ENCODE measurements at regions not wholly inside any gene's neighbourhood (a gene's known extent, or its start where the extent isn't known, plus 50 kb on each side); places are given as distances from the start of the nearest gene placed in this dataset.
A peak's percentile ranks its signal among the peaks of the same experiment; 100 is the strongest.
"Not testable (repeated sequence)": the region's sequence is repeated elsewhere in the genome, so short reads cannot be mapped to it uniquely, and the experiment has no call there.

DNA sequence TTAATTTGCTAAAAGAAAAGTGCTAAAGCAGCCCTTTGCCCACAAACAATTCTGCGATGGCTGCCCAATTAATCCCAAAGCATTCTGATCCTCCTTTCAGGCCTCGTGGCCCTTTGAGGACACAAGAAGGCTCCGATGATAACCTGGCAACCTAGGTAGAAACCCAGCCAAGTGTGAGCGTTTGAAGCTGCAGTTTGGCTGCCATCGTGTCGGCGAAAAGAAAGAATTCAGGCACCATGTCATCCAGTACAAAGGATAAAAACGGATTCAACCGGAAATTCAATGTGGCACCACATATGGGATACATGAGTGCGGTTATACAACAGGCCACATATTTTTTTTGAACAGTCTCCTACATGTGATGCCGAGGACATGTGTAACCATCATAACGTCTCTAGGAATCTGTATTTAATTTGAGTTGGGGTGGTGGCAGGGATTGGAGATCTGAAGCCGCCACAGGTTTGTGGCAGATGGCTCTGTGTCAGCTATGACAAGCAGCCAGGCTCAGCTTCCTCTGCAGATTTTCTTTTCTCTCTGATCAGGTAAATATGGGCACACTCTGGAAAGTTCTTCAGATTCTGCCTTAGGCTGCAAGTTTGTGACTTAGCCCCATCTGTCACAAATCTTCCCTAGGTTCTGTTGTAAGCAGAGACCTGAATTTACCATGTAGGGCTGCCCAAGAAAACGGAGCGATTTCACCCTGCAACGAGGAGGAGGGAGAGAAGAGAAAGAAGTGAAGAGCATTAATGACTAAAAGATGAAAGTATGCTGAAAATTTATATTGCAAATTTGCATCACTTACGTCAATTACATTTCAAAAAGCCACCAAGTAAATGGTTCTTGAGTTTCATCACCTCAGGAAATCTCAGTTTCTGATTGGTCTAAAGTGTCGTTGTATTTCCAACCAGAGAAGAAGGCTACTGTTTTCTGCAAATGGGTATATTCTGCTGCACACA is 573.2 kb downstream of the ZEB2 start:
- DNase-seq, result no peak

DNA sequence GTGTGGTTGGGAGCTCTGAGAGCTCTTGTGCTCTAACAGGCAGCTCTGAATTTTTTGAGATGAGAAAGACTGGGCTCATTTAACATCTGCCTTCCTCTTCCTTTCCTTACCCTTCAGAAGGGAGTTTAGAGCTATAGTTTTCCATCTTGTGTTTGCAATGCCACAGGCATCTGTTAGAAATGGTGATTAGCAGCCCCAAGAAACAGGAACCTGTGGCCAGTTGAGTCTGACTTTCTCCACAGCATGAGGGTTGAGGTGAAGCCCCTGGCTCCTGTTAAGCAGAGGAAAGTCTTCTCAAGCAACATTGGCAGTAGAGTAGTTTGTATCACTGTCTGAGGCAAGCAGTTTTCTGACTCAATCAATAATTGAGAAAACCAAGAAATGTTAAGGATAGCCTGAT is 577.4 kb downstream of the ZEB2 start:
- no peak for DNase-seq

DNA sequence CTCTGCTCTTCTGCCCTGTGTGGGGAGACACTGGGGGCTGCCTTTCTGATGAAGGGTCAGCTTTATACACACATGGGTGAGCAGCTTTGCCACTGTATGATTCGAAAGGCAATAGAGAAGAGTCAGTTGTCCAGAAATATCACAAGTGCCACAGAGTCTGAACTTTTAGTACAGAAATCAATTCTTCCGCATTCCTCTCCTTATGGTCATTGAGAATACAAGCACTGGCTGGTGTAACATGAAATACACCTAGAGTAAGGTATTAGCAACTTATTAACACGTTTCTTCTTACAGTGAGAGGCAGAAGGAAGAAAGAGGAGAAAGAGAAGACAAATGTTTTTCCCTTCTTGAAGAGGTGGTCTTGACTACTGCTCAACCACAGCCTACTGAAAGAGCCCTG is 579.2 kb downstream of the ZEB2 start:
- no peak for DNase-seq

DNA sequence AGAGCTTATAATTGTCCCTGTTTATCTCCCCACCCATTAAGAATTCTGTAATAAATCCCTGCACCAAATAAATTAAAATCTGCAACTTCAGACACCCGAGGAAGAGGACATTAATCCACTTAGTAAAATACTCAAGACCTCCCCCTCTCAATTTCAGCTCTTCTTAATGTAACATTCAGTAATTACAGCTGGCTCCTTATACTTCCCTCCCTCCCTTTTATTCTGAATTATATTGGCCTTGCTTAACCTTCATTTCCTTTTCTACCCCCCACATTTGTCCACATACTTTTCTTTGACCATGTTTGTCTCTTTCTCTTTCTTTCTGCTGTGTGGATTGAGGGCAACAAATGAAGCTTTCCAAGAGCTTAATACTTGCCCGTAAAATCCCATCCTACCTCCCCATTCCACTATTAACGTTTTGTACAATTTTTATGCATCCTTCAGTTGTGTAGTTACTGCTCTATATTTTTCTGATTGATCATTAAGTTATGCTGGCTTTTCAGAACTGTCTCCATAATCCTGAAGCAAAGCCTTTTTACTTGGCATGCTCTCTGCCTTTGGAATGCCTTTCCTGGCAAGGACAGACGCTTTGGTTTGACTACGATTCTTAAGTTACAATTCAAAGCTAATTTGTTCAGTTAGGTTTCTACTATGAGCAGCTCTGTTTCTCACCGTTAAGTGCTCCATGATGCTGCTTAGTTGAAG is 580.1 kb downstream of the ZEB2 start:
- DNase-seq, result no peak

DNA sequence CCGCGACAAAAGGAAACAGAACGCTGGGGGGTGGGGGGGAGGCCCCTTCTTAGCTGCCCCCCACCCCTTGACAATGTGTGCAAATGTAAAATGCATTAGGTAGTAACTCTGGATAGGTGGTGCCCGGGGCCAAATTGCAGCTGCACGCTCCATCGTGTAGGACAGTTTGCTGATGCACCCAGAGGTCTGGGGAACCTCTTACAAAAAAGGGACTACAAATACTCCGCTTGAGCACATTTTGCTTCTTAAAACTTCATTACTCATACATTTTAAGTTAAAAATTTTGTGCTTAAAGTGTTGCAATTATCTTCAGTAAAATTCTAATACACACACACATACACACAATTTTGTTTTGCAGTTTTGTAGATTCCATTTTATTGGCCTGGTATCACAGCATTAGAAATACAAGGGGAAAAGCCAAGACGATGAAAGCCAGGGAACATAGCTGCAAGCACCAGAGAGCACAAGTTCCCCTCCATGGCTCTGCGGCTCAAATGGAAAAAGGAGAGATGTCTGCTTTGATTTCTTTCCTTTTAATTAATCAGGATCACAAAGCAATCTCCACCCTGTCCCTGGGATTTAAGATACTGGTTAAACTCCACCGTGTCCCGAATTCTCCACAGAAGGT is 582.1 kb downstream of the ZEB2 start:
- no peak for DNase-seq

DNA sequence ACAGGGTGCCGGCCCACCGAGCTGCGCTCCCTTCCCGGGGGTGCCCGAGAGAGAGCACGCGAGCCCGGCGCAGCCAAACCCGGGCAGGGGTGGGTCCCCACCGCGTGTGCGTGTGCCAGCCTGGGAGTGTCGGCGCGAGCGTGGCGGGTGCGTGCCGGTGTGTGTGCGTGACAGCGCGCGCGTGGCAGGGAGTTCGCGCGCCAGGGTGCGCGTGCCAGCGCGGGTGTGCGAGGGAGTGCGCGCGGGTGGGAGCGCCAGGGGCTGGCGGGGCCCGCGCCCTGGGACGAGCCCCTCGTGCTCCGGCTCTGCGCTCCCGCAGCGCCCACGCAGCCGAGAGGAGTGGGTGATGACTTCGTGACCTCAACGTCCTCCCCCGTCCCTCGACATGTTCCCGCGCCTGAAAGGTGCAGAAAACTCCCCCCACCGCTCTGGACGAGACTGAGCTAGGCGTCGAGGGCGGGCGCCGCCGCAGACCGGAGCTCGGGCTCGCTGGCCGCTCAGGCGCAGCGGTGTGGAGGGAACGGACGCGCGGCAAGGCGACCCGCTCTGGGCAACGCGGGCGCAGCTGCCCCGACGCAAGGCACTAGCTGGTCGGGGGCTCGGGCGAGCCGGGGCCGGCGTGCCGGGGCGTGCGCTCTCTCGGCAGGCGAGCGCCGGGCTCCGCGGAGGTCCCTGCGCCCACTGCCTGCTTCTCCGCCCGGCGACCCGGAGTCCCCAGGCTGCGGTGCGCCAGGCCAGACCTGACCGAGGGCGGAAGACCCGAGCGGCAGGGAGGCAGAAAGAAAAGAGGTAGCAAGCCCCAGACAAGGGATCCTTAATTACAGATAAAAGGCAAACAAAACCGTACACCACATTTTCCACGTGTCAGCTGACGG is 582.8 kb downstream of the ZEB2 start:
- peak; percentile 32 to 42 for DNase-seq

DNA sequence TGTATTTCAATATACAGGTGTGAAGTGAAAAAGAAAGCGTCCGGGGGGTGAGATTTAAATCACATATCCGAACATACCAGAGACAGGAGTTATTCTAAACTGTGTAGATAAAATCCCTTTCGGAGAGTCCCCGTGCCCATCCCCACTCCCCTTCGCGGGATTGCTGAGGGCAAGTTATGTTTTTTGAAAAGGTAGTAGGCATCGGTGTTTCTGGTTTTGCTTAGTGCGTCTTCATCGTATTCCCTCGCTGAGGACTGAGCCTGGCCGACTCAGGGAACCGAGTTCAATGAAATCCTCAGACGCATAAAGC is 583.4 kb downstream of the ZEB2 start:
- peak in 1 of 2 experiments; percentile 29 for DNase-seq

DNA sequence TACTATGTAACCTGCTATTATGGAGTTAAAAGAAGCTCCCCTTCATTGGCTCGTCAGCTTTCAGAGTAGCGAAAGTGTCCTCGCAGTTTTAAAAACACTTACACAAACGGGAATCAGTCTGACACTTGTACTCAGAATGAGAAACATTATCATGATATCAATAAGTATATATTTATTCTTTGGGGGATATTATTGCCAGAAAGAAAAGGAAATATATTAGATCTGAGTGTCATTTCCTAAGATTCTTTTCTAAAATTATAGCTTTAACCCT is 584.5 kb downstream of the ZEB2 start:
- no peak for DNase-seq

DNA sequence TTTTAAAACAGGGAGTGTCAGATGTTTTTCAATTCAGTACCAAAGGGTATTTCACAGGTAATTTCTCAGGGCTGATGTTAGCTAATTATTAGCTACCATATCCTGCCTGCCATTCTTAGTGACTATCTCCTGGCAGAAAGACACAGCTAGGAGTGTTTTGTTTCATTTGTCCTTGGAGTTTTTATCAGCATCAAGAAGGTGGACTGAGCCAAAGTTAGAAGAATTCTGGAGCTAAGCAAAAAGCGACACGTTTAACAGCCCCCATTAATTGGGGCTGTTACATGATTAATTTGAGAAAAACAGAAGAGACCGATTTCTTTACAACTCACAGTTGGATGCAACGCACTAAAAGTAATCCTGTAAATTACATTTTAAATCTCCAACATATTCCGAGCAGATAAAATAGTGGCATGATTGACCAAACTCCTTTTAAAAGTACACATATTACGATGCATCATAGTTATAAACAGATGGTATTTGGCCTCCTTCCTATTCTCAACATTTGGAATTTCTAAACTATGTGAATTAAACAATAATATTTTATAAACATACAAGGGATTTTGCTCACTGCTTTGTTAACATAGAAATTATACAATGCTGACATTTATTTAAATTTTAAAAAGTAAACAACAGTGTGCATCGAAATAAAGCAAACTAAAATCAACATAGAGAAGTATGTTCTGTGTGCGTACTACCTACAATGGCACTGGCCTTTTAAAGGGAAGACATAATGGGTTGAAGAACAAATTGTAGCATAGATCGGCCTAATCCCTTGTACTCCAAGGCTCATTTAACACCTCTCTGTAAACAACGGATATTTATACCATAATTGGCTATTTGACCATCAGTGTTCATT is 585.1 kb downstream of the ZEB2 start:
- DNase-seq, result no peak

DNA sequence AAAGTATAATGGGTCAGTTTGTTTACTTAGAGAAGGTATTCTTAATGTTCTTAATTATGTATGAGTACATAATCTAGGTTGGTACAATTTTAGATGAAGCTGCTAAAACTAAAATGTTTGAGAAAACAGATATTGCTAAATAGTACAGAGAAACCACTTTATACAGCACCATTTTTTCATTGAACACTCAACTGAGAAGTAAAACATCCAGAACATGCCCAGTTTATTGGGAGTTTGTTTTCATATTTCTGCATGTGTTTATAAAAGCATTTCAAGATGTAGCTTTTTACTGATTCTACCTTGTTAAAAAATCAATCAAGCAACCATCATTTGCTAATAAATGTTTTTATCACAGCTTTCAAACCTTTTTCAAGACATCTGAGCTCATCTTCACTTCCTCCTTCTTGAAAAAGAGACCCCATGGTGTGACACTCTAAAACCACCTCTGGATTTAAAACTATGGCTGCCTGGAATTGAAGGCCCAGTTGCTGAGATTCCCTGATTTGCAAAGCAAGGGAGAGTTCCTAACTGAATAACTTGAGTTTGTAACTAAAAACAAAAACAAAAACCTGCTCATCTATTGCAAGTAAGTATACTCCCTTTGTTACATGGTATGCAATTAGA is 585.9 kb downstream of the ZEB2 start:
- no peak for DNase-seq

DNA sequence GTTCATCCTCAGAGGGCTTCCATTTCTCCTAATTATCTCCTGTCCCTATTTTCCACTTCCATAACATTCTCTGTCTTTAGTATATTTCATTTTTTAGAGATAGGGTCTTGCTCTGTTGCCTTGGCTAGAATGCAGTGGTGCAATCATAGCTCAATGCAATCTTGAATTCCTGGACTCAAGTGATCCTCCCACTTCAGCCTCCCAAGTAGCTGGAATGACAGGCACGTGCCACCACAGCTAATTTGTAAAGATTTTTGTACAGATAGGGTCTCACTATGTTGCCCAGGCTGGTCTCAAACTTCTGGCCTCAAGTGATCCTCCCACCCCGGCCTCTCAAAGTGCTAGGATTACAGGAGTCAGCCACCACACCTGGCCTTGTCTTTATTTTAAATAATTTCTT is 589.0 kb downstream of the ZEB2 start:
- DNase-seq, result no peak

DNA sequence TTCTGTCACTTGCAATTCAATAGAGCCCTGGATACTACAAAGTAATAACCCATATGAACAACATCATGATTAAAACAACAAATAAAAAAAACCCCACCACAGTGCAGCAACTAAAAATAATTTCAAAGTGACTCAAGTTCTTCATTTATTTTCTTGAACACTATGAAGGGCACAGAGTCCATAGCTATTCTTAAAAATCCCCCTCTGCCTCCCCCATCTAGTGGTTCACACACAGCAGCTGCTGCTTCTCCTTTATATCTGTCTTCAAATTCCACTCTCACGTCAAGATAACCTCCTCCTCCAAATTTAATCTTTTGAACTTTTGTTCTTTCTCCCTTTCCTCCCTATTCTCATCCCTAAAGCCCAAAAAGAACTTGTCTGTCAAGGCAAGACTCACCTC is 591.3 kb downstream of the ZEB2 start:
- DNase-seq, result no peak

DNA sequence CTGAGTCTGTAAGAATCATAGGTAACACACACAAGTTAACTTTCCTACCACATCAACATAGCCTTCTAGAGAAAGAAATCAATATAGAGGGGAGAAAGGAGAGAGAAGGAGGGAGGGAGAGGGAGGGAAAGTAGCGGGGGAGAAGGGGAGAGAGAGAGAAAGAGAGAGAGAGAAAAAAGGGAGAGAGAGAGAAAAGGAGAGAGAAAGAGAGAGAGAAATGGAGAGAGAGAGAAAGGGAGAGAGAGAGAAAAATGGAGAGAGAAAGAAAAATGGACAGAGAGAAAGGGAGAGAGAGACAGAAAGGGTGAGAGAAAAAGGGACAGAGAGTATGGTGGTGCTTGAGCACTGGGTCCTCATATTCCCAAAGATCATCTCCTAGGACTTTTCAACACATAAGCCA is 591.7 kb downstream of the ZEB2 start:
- no peak for DNase-seq

DNA sequence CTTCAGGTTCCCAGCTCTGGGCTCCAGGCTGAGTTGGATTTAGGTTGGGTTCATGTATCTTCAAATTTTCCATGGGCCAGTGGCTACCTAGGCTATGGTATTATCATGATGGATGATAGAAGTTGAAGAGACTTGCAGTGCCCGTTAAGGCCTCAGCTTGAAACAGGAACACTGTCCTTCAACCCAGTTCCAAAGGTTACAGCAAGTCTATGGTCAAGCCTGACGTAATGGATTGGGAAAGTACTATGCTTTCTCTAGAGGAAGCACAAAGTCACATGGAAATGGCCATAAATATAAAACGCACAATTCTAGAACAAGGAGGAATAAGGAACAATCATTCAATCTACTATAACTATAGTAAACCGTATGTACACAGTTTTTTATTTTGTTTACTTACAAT is 593.2 kb downstream of the ZEB2 start:
- DNase-seq, result no peak

DNA sequence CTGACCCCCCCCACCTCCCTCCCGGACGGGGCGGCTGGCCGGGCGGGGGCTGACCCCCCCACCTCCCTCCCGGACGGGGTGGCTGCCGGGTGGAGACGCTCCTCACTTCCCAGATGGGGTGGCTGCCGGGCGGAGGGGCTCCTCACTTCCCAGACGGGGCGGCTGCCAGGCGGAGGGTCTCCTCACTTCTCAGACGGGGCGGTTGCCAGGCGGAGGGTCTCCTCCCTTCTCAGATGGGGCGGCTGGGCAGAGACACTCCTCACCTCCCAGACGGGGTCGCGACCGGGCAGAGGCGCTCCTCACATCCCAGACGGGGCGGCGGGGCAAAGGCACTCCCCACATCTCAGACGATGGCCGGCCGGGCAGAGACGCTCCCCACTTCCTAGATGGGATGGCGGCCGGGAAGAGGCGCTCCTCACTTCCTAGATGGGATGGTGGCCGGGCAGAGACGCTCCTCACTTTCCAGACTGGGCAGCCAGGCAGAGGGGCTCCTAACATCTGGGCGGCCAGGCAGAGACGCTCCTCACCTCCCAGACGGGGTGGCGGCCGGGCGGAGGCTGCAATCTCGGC is 597.6 kb downstream of the ZEB2 start:
- DNase-seq, result not testable (repeated sequence)

DNA sequence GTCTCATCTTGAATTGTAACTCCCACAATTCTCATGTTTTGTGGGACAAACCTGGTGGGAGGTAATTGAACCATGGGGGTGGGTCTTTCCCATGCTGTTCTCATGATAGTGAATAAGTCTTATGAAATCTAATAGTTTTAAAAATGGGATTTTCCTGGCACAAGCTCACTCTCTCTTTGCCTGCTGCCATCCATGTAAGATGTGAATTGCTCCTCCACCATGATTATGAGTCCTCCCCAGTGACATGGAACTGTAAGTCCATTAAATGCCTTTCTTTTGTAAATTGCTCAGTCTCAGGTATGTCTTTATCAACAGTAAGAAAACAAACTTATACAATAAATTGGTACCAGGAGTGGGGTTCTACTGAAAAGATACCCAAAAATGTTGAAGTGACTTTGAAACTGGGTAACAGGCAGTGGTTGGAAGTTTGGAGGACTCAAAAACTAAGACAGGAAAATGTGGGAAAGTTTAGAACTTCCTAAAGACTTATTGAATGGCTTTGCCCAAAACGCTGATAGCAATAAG is 601.4 kb downstream of the ZEB2 start:
- DNase-seq, result no peak

DNA sequence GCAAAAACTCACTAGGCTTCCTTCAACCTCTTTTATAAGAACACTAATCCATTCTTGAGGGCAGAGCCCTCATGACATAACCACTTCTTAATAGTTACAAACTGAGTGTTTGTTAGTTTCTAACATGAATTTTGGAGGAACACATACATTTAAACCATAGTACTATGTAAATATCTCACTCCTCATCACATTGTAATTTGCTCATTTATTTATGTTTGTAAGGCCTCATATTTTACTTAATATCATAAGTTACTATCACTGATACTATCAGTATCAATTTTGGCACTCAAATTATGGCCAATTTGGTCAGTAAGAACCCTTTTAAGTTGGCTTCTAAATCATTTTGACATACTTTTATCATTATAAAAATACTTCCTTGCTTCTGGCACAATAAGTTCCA is 603.1 kb downstream of the ZEB2 start:
- no peak for DNase-seq

DNA sequence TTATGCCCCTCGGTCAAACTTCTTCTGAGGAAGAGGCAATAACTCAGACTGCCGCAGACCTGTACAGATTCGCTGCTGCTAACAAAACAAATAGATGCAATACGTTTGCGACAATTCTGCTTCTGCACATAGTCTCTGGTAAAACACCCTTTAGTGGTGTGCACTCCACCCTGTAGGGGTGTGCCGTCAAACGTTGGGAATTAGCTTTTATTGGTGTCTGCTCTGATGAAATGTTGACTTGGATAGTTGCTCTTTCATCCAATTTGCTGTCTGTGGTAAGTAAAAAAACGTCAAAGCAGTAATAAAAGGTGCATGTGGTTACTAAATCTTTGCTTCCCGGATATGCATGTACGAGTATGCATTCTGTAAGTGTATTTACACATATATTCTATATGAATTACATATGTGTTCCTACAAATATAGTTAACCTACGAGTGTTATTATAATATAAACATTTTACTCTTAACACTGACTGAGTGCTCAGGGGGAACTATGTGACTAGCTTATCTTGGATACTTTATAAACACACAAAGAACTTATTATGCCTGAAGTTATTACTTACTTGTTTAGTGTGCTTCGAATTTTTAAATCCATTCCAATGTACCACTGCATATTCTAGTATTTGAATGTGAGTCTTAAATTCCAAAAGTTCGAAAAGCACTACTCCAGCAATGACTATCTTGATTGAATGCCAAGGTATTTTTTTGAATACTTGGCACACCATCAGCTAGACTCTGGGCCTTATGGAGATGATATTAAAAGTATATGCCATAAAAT is 610.2 kb downstream of the ZEB2 start:
- DNase-seq, result no peak

DNA sequence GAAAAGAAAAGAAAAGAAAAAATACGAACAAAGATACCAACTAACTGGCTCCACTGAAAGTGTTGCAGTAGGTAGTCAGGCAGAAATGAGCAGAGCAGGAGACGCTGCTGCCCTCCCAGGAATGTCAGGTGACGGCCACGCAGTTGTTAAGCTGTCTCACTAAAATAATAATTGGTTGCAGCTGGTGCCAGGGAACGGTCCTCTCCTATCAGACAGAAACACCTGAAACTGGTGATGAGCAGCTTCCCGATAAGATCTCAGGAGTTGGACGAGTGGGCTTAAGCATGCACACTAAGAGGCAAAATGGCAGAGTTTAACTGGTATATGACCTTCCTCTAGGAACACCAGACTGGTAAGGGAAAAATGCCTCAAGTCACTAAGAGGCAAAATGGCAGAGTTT is 611.1 kb downstream of the ZEB2 start:
- DNase-seq, result no peak

DNA sequence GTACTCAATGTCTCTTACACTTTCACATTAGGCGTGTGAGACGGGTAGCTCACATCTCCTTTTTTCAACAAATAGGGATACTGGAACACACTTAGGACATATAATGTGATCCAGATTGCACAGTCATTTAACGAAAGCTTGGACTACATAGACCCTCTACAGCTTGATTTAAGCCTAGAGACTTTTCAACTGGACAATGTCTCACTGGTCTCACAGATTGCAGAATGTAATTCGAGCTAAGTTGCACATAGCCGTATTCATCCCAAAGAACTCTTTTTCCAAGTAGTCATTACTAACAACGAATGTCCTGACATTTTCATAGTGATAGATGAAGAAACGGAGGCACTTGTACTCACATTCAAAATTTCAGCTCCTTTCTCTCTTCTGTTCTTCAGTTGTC is 612.1 kb downstream of the ZEB2 start:
- DNase-seq, result no peak

Data from activated CD4-positive, alpha-beta T cell treated with anti-CD3 and anti-CD28 coated beads, Interleukin-2, amount 50 U/mL, for 48 hours (primary cell).